B cell (primary cell): ENCODE measurements at regions not wholly inside any gene's neighbourhood (a gene's known extent, or its start where the extent isn't known, plus 50 kb on each side); places are given as distances from the start of the nearest gene placed in this dataset.

ENCODE experiments used
- ATAC-seq: fragments of 200-7000 bp; cut with Tn5 transposase; one replicate; pipeline ENCODE4 v1.10.0; 2021; ENCODE audit warnings: low read depth, mild to moderate bottlenecking, moderate number of reproducible peaks, moderate library complexity
- CTCF ChIA-PET: fragments of 350-600 bp; sonication (Branson Sonifier 250); formaldehyde crosslinking; loops from one replicate; lab custom pipeline; 2021; ENCODE audit warnings: antibody characterized with exemption, inconsistent platforms; lab: Charles Lee
- POLR2A ChIA-PET: fragments of 350-600 bp; sonication (Branson Sonifier 250); formaldehyde crosslinking; loops from one replicate; lab custom pipeline; 2021; ENCODE audit warnings: antibody characterized with exemption; lab: Charles Lee
- DNase-seq: peaks from one replicate; pipeline ENCODE4 v3.0.0; 2013
- H2AFZ ChIP-seq: 2 replicates; pipeline ENCODE4 v1.6.1; 2012; ENCODE audit warnings: mild to moderate bottlenecking, low read depth, low read length; ENCODE audit not compliant: insufficient read depth, poor library complexity, severe bottlenecking
- H3K27ac ChIP-seq, 2 donors: 1 replicate in 1 of 2; 2 replicates in 1 of 2; pipeline ENCODE4 v1.5.1; 2012 to 2013; ENCODE audit warnings: low read length in 2 of 2, mild to moderate bottlenecking in 2 of 2, moderate library complexity in 1 of 2
- H3K27me3 ChIP-seq, 4 experiments: fragments of 200-600 bp in 1 of 4; sonication (generic) in 1 of 4; replicated peaks in 1 of 4; 1 replicate in 2 of 4; 2 replicates in 2 of 4; pipeline versions ENCODE4 v1.6.1 to v1.7.0; 2013 to 2016; ENCODE audit warnings: low read length in 3 of 4, mild to moderate bottlenecking in 2 of 4, mixed read lengths in 1 of 4, moderate library complexity in 1 of 4; ENCODE audit not compliant: insufficient read depth in 4 of 4, control insufficient read depth in 3 of 4; ENCODE audit errors: control extremely low read depth in 1 of 4
- H3K36me3 ChIP-seq, 2 experiments: replicated peaks in 1 of 2; 1 replicate in 1 of 2; 2 replicates in 1 of 2; pipeline versions ENCODE4 v1.6.1 to v1.7.1; 2013; ENCODE audit warnings: low read length in 1 of 2; ENCODE audit not compliant: insufficient read depth in 2 of 2, control insufficient read depth in 1 of 2; ENCODE audit errors: control extremely low read depth in 1 of 2, extremely low read depth in 1 of 2
- H3K4me1 ChIP-seq, 2 donors: fragments of 200-600 bp in 1 of 2; sonication (generic) in 1 of 2; 1 replicate in 1 of 2; 2 replicates in 1 of 2; pipeline versions ENCODE4 v1.5.1 to v1.6.1; 2013 to 2017; ENCODE audit warnings: low read length in 2 of 2; ENCODE audit not compliant: control insufficient read depth in 2 of 2, insufficient read depth in 2 of 2
- H3K4me2 ChIP-seq: replicated peaks from 2 replicates; pipeline ENCODE3; 2012; ENCODE audit warnings: mild to moderate bottlenecking, low read depth, low read length; ENCODE audit not compliant: poor library complexity, severe bottlenecking
- H3K4me3 ChIP-seq, 5 experiments: fragments of 200-600 bp in 1 of 5; sonication (generic) in 1 of 5; 1 replicate in 3 of 5; 2 replicates in 2 of 5; pipeline versions ENCODE4 v1.5.1 to v1.7.0; 2011 to 2016; ENCODE audit warnings: low read length in 4 of 5, mild to moderate bottlenecking in 4 of 5, low read depth in 2 of 5, control low read depth in 1 of 5, moderate library complexity in 1 of 5; ENCODE audit not compliant: insufficient read depth in 1 of 5; ENCODE audit errors: control extremely low read depth in 1 of 5, extremely low read depth in 1 of 5
- H3K79me2 ChIP-seq: fragments of 200-600 bp; sonication (generic); one replicate; pipeline ENCODE4 v1.6.0; 2016; ENCODE audit warnings: low read length; ENCODE audit not compliant: control insufficient read depth, insufficient read depth
- H3K9ac ChIP-seq: fragments of 200-600 bp; sonication (generic); 2 replicates; pipeline ENCODE4 v1.6.1; 2017; ENCODE audit warnings: mild to moderate bottlenecking, low read length, moderate library complexity
- H3K9me3 ChIP-seq, 3 donors: one replicate each; pipeline versions ENCODE4 v1.6.1 to v1.7.1; 2013; ENCODE audit warnings: low read length in 2 of 3; ENCODE audit not compliant: control insufficient read depth in 2 of 3, insufficient read depth in 1 of 3; ENCODE audit errors: control extremely low read depth in 1 of 3
- H4K20me1 ChIP-seq: 2 replicates; pipeline ENCODE4 v1.6.0; 2012; ENCODE audit warnings: mild to moderate bottlenecking, low read length; ENCODE audit not compliant: insufficient read depth, control insufficient read depth, poor library complexity, severe bottlenecking
- H3K27ac Mint-ChIP-seq: one replicate; pipeline ENCODE4 v1.8.0; 2021; ENCODE audit warnings: mixed read lengths
- H3K27me3 Mint-ChIP-seq: one replicate; pipeline ENCODE4 v1.8.0; 2021; ENCODE audit warnings: mixed read lengths
- H3K4me1 Mint-ChIP-seq: one replicate; pipeline ENCODE4 v1.8.0; 2021; ENCODE audit warnings: mixed read lengths
- H3K4me3 Mint-ChIP-seq: one replicate; pipeline ENCODE4 v1.8.0; 2021; ENCODE audit warnings: mixed read lengths
- H3K9me3 Mint-ChIP-seq: one replicate; pipeline ENCODE4 v1.8.0; 2022; ENCODE audit warnings: mixed read lengths; ENCODE audit not compliant: insufficient read depth
- EZH2 ChIP-seq: IDR thresholded peaks from 2 replicates; pipeline ENCODE4 v1.6.1; 2012; ENCODE audit warnings: borderline replicate concordance, low read depth, mild to moderate bottlenecking, moderate library complexity, low read length; ENCODE audit not compliant: insufficient read depth, poor library complexity, severe bottlenecking
- WGBS: methylation state at CpG from one replicate; pipeline ENCODE4 v1.1.5; 2013; ENCODE audit warnings: missing lambda C conversion rate; ENCODE audit not compliant: insufficient coverage; 5-methylcytosine and 5-hydroxymethylcytosine counted together
- intact Hi-C: fragments of 100-400 bp; cut with micrococcal nuclease; formaldehyde crosslinking; loops from one replicate; pipeline ENCODE4 v1.10.0; 2022
- TF ChIP-seq, protein P1 (sequence below): fragments of 200-600 bp; IDR thresholded peaks from one replicate; pipeline ENCODE4 v1.8.0; 2022; ENCODE audit warnings: antibody characterized with exemption, mild to moderate bottlenecking

DNA sequence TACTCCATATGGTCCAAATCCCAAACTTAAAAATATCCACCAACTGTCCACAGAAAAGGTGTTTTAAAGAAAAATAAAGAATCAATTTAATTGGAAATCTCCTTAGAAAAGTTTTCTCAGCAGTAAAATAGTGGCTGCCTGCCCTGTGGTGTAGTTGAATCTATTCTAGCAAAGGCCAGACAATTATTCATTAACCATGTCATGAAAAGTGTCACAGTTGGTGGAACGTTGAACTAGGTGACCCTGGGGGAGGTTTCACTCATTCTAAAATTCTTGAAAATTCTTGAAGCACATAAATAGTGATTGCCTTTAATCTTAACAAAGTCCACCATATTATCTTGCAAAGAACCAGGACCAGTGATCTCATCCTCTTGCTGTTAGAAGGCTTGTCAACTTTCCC, 78.4 kb upstream of the GZMB start:
- Histone ChIP-seq H3K9ac (no peak overlapping the region), H3K4me1 (peaks cover 0 to 12% of the 10 kb centered on the region in 2 donors), H3K36me3 (no peaks in the 10 kb centered on the region), H3K4me3 (no peak overlapping the region), H3K27me3 (peaks cover 0 to 13% (median 8%) of the 10 kb centered on the region in 4 experiments), H3K9me3 (no peaks in the 10 kb centered on the region), H4K20me1 (no peaks in the 10 kb centered on the region), H2AFZ (no peak overlapping the region), H3K79me2 (no peaks in the 10 kb centered on the region), H3K4me2 (no peak overlapping the region), H3K27ac (no peak overlapping the region)
- peaks cover 10% of the 10 kb centered on the region for H3K27me3 Mint-ChIP-seq
- ChIA-PET POLR2A (no interaction called here), CTCF (interaction anchor here (1.3 to 10.3 kb wide), 11 partner anchors 9 to 450 kb away, joined by 3 to 145 read pairs (median 4); no protein-coding TSS in a partner anchor)
- H3K4me1 Mint-ChIP-seq, result peaks cover 16% of the 10 kb centered on the region
- no peaks in the 10 kb centered on the region for H3K9me3 Mint-ChIP-seq
- H3K27ac Mint-ChIP-seq, result no peak overlapping the region
- ATAC-seq, result no peak
- DNase-seq, result no peak
- TF ChIP-seq EZH2, result no peak
- TF ChIP-seq, protein P1, sequence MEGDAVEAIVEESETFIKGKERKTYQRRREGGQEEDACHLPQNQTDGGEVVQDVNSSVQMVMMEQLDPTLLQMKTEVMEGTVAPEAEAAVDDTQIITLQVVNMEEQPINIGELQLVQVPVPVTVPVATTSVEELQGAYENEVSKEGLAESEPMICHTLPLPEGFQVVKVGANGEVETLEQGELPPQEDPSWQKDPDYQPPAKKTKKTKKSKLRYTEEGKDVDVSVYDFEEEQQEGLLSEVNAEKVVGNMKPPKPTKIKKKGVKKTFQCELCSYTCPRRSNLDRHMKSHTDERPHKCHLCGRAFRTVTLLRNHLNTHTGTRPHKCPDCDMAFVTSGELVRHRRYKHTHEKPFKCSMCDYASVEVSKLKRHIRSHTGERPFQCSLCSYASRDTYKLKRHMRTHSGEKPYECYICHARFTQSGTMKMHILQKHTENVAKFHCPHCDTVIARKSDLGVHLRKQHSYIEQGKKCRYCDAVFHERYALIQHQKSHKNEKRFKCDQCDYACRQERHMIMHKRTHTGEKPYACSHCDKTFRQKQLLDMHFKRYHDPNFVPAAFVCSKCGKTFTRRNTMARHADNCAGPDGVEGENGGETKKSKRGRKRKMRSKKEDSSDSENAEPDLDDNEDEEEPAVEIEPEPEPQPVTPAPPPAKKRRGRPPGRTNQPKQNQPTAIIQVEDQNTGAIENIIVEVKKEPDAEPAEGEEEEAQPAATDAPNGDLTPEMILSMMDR, result no peak
- no peak overlapping the region for H3K4me3 Mint-ChIP-seq
- no CpG with 5 or more reads among the region's 1 CpG for WGBS
- intact Hi-C loops, result no loop called here

- H2AFZ ChIP-seq, result no peak overlapping the region
- intact Hi-C loops, result loop anchor here (1.0 kb wide), 2 partner anchors 422 to 441 kb away; no protein-coding TSS in a partner anchor
- H3K36me3 ChIP-seq, result no peaks in the 10 kb centered on the region
- CTCF ChIA-PET, result interaction anchor here (0.7 to 10.3 kb wide), 32 partner anchors 8 to 702 kb away, joined by 3 to 145 read pairs (median 5); no protein-coding TSS in a partner anchor
- ATAC-seq (peak; percentile 37), DNase-seq (peak; percentile 74)
- 75% methylated on average over 12 of the region's 16 CpGs for WGBS
- POLR2A ChIA-PET, result no interaction called here
- Mint-ChIP-seq H3K4me3 (no peak overlapping the region), H3K9me3 (peaks cover 3% of the 10 kb centered on the region), H3K4me1 (peaks cover 32% of the 10 kb centered on the region), H3K27me3 (no peaks in the 10 kb centered on the region), H3K27ac (no peak overlapping the region)
- H3K27ac ChIP-seq, result no peak overlapping the region
- H3K79me2 ChIP-seq, result no peaks in the 10 kb centered on the region
- H3K4me1 ChIP-seq, result peaks cover 11 to 25% of the 10 kb centered on the region in 2 donors
- no peak overlapping the region for H3K9ac ChIP-seq
- peaks cover 0 to 9% (median 4%) of the 10 kb centered on the region in 3 donors for H3K9me3 ChIP-seq
- no peak overlapping the region for H3K4me2 ChIP-seq
- no peaks in the 10 kb centered on the region for H4K20me1 ChIP-seq
- H3K27me3 ChIP-seq, result peaks cover 0 to 11% (median 0%) of the 10 kb centered on the region in 4 experiments
- H3K4me3 ChIP-seq, result no peak overlapping the region
- TF ChIP-seq EZH2, result no peak
- TF ChIP-seq, protein P1, result peak; percentile 91
These were observed 76.6 kb upstream of the GZMB start for GRCh38 chr14:24710403-24711112.
